KOPT-K1 (cell line): ENCODE measurements at regions not wholly inside any gene's neighbourhood (a gene's known extent, or its start where the extent isn't known, plus 50 kb on each side); places are given as distances from the start of the nearest gene placed in this dataset.
"Not testable (repeated sequence)": the region's sequence is repeated elsewhere in the genome, so short reads cannot be mapped to it uniquely, and the experiment has no call there.

Source experiments
- H3K27ac ChIP-seq: fragments of 200-600 bp; sonication (generic); 2 replicates; pipeline ENCODE4 v1.5.1; 2016; ENCODE audit warnings: antibody characterized with exemption, mild to moderate bottlenecking, low read depth, low read length; ENCODE audit not compliant: poor library complexity, severe bottlenecking
- H3K36me3 ChIP-seq: fragments of 200-600 bp; sonication (generic); 2 replicates; pipeline ENCODE4 v1.5.1; 2017; ENCODE audit warnings: antibody characterized with exemption, mild to moderate bottlenecking, low read length, moderate library complexity; ENCODE audit not compliant: insufficient read depth
- H3K9me3 ChIP-seq: fragments of 200-600 bp; sonication (generic); 2 replicates; pipeline ENCODE4 v1.5.1; 2017; ENCODE audit warnings: antibody characterized with exemption, low read length, mild to moderate bottlenecking; ENCODE audit not compliant: insufficient read depth, poor library complexity, severe bottlenecking

DNA sequence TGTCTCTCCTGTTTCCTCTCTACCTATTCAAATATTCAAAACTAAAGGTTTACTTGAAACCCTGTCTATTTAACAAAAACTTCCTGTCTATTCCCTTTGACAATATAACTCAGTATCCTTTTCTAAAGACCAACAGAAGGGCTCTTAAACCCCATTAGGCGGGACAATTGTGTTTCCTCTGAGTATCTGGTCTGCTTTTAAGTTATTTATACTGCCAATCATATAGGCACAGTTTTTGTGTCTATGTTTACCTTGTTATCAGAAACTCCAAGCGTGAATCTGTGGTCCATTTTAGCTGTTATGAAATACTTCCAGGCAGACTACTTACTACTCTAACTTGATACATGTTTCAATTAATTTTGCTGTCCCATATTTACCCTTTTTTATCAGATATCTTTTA is 350.0 kb upstream of the CTSO start:
- H3K9me3 ChIP-seq = no peaks in the 10 kb centered on the region
- no peaks in the 10 kb centered on the region for H3K36me3 ChIP-seq
- H3K27ac ChIP-seq = no peak overlapping the region

DNA sequence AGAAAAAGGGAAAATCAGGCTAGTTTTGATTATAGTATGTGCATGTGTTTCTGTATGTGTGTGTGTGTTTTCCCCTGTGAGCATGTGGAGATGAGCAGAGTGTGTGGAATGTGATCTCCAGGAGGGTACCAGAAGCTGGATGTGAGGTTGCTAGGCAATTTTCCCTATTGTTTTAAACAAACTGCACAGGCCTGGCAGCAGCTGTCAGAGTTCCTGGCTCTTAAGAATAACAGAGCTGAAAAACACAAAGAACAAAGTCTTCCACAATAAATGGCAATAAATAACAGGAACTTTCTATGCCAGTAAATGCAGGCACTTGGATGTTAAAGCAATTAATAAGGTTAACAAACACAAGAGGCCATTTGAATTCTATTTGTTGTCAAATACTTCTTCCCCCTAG is 344.6 kb upstream of the CTSO start:
- H3K27ac ChIP-seq = no peak overlapping the region
- no peaks in the 10 kb centered on the region for H3K36me3 ChIP-seq

GRCh38 chr4:156295676-156296195 is 342.1 kb upstream of the CTSO start:
- Histone ChIP-seq H3K9me3 (no peaks in the 10 kb centered on the region), H3K27ac (no peak overlapping the region), H3K36me3 (no peaks in the 10 kb centered on the region)

More for the DNA sequence above, 344.6 kb upstream of the CTSO start:
- no peaks in the 10 kb centered on the region for H3K9me3 ChIP-seq

DNA sequence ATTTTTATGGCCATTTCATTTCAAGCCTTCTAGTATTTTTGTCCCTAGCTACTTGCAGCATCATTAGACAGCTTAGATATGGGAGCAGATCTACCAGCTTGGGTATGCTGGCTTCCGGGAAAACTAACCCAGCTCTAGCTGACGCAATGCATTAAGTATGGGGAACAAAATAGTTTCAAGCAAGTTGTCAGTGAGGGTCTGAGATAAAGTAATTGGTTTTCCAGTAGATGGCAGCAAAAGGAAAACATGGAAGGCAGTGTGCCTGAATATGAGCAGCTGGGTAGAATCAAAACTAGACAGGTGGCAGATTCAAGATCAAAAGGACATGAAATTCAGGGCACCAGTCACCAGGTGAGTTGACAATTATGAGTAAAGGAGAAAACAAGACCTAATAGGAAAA is 340.9 kb upstream of the CTSO start:
- H3K36me3 ChIP-seq = no peaks in the 10 kb centered on the region
- H3K27ac ChIP-seq = no peak overlapping the region
- no peaks in the 10 kb centered on the region for H3K9me3 ChIP-seq

- Histone ChIP-seq H3K36me3 (no peaks in the 10 kb centered on the region), H3K9me3 (no peaks in the 10 kb centered on the region), H3K27ac (no peak overlapping the region)
These were observed 340.1 kb upstream of the CTSO start for GRCh38 chr4:156293657-156294297.

GRCh38 chr4:156291317-156291716 is 337.7 kb upstream of the CTSO start:
- Histone ChIP-seq H3K9me3 (no peaks in the 10 kb centered on the region), H3K36me3 (no peaks in the 10 kb centered on the region)

GRCh38 chr4:156290811-156291210 is 337.1 kb upstream of the CTSO start:
- H3K36me3 ChIP-seq = no peaks in the 10 kb centered on the region
- no peak overlapping the region for H3K27ac ChIP-seq
- no peaks in the 10 kb centered on the region for H3K9me3 ChIP-seq

More at GRCh38 chr4:156291317-156291716, 337.7 kb upstream of the CTSO start:
- no peak overlapping the region for H3K27ac ChIP-seq

DNA sequence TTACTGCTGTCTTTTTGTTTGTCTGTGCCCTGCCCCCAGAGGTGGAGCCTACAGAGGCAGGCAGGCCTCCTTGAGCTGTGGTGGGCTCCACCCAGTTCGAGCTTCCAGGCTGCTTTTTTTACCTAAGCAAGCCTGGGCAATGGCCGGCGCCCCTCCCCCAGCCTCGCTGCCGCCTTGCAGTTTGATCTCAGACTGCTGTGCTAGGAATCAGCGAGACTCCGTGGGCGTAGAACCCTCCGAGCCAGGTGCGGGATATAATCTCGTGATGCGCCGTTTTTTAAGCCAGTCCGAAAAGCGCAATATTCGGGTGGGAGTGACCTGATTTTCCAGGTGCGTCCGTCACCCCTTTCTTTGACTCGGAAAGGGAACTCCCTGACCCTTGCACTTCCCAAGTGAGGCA is 336.4 kb upstream of the CTSO start:
- H3K9me3 ChIP-seq, H3K36me3 ChIP-seq, H3K27ac ChIP-seq: not testable (repeated sequence)

DNA sequence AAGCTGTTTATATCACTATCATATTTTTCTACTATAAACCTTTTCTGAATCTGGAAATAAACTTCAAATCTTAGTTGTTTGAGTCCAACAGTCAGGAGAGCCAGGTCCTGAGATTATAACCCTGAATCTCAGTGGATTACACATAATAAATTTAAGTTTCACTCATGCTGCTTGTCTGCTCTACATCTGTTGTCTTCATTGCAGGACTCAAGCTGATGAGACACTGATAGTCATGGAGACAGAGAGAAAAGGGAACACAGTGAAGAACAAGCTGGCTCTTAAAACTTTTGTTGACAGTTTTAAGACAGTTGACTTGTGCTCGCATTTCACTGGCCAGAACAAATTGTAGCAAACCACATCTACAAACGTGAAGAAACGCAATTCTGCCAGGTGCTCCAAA is 327.0 kb upstream of the CTSO start:
- Histone ChIP-seq H3K36me3 (no peaks in the 10 kb centered on the region), H3K9me3 (no peaks in the 10 kb centered on the region), H3K27ac (no peak overlapping the region)

DNA sequence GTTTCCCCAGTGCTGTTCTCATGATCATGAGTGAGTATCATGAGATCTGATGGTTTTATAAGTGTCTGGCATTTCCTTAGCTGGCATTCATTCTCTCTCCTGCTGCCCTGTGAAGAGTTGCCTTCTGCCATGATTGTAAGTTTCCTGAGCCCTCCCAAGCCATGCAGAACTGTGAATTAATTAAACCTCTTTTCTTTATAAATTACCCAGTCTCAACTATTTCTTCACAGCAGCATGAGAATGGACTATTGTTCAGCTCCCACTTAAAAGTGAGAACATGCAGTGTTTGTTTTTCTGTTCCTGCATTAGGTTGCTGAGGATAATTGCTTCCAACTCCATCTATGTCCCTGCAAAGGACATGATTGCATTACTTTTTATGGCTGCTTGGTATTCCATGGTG is 311.7 kb upstream of the CTSO start:
- Histone ChIP-seq H3K9me3 (no peaks in the 10 kb centered on the region), H3K27ac (no peak overlapping the region), H3K36me3 (no peaks in the 10 kb centered on the region)

GRCh38 chr4:156261230-156261629 is 307.6 kb upstream of the CTSO start:
- Histone ChIP-seq H3K36me3 (no peaks in the 10 kb centered on the region), H3K27ac (no peak overlapping the region), H3K9me3 (no peaks in the 10 kb centered on the region)

- H3K27ac ChIP-seq = no peak overlapping the region
- H3K9me3 ChIP-seq = no peaks in the 10 kb centered on the region
- H3K36me3 ChIP-seq = no peaks in the 10 kb centered on the region
These were observed 301.8 kb upstream of the CTSO start for GRCh38 chr4:156255230-156256007.

GRCh38 chr4:156252358-156252921 is 298.8 kb upstream of the CTSO start:
- no peaks in the 10 kb centered on the region for H3K36me3 ChIP-seq
- no peak overlapping the region for H3K27ac ChIP-seq
- H3K9me3 ChIP-seq = no peaks in the 10 kb centered on the region

GRCh38 chr4:156251373-156252065 is 297.9 kb upstream of the CTSO start:
- Histone ChIP-seq H3K9me3 (no peaks in the 10 kb centered on the region), H3K27ac (no peak overlapping the region), H3K36me3 (no peaks in the 10 kb centered on the region)

- Histone ChIP-seq H3K36me3 (no peaks in the 10 kb centered on the region), H3K27ac (no peak overlapping the region), H3K9me3 (no peaks in the 10 kb centered on the region)
These were observed 295.3 kb upstream of the CTSO start for GRCh38 chr4:156248917-156249316.
